Left lung (tissue), 4 donors: ENCODE measurements at regions not wholly inside any gene's neighbourhood (a gene's known extent, or its start where the extent isn't known, plus 50 kb on each side); places are given as distances from the start of the nearest gene placed in this dataset.
A peak's percentile ranks its signal among the peaks of the same experiment; 100 is the strongest.

ENCODE experiments used
- ATAC-seq: fragments of 200-7000 bp; cut with Tn5 transposase; one replicate; pipeline ENCODE4 v1.9.1; 2020; ENCODE audit warnings: moderate library complexity
- DNase-seq, 4 donors: peaks; one replicate each; pipeline ENCODE4 v3.0.0-alpha.2; 2013 to 2020
- H3K27ac ChIP-seq, 2 donors: fragments of 200-600 bp; sonication (generic) in 1 of 2; one replicate each; pipeline versions ENCODE4 v1.5.0 to v1.8.0; 2020 to 2021
- H3K27me3 ChIP-seq, 2 donors: fragments of 200-600 bp; sonication (generic) in 1 of 2; one replicate each; pipeline versions ENCODE4 v1.5.0 to v1.8.0; 2020 to 2021
- H3K36me3 ChIP-seq, 2 donors: fragments of 200-600 bp; sonication (generic) in 1 of 2; one replicate each; pipeline versions ENCODE4 v1.5.0 to v1.8.0; 2020 to 2021
- H3K4me1 ChIP-seq, 2 donors: fragments of 200-600 bp; one replicate each; pipeline ENCODE4 v1.8.0; 2021
- H3K4me3 ChIP-seq, 2 donors: fragments of 200-600 bp; sonication (generic) in 1 of 2; one replicate each; pipeline versions ENCODE4 v1.5.0 to v1.8.0; 2020 to 2021; ENCODE audit warnings: mild to moderate bottlenecking in 1 of 2
- H3K9me3 ChIP-seq, 2 donors: fragments of 200-600 bp; sonication (generic) in 1 of 2; one replicate each; pipeline versions ENCODE4 v1.5.0 to v1.8.0; 2020 to 2021
- CTCF ChIP-seq, 2 donors: fragments of 200-600 bp; sonication (generic) in 1 of 2; IDR thresholded peaks; one replicate each; pipeline versions ENCODE4 v1.5.0 to v1.8.0; 2021; ENCODE audit warnings: antibody characterized with exemption in 2 of 2
- intact Hi-C, 2 donors: fragments of 100-400 bp; cut with DNase I; formaldehyde crosslinking; loops; one replicate each; pipeline versions ENCODE4 v1.11.2 to v1.14.2; 2022
- donor health status: DM: no; HTN: yes; CAD: no.
- donor health status: DM: no; HTN: no; CAD: no.

- Histone ChIP-seq H3K4me1 (no peaks in the 10 kb centered on the region), H3K9me3 (no peaks in the 10 kb centered on the region), H3K4me3 (no peak overlapping the region), H3K36me3 (no peaks in the 10 kb centered on the region), H3K27ac (no peak overlapping the region), H3K27me3 (no peaks in the 10 kb centered on the region)
- no peak for TF ChIP-seq CTCF (IDR thresholded peaks at IDR 0.05)
- DNase-seq (no peak), ATAC-seq (no peak)
- intact Hi-C loops = no loop called here
Measured at GRCh38 chr4:104878936-104879335, 267.7 kb upstream of the TET2 start.

GRCh38 chr4:104879367-104879766 lies 267.3 kb upstream of the TET2 start:
- no peaks in the 10 kb centered on the region for H3K4me1 ChIP-seq
- DNase-seq (peak in 2 of 4 donors; percentile 25 to 58), ATAC-seq (peak; percentile 37)
- no peaks in the 10 kb centered on the region for H3K27me3 ChIP-seq
- TF ChIP-seq CTCF (IDR thresholded peaks at IDR 0.05) = no peak
- no peaks in the 10 kb centered on the region for H3K9me3 ChIP-seq
- no peak overlapping the region for H3K27ac ChIP-seq
- no peaks in the 10 kb centered on the region for H3K36me3 ChIP-seq
- intact Hi-C loops = no loop called here
- H3K4me3 ChIP-seq = no peak overlapping the region

GRCh38 chr4:104879854-104880253 lies 266.8 kb upstream of the TET2 start:
- no peak for TF ChIP-seq CTCF (IDR thresholded peaks at IDR 0.05)
- no peak for DNase-seq
- H3K36me3 ChIP-seq = no peaks in the 10 kb centered on the region
- no peaks in the 10 kb centered on the region for H3K27me3 ChIP-seq
- H3K27ac ChIP-seq = no peak overlapping the region
- ATAC-seq = no peak
- H3K4me1 ChIP-seq = no peaks in the 10 kb centered on the region
- no peak overlapping the region for H3K4me3 ChIP-seq
- no peaks in the 10 kb centered on the region for H3K9me3 ChIP-seq
- intact Hi-C loops = no loop called here

- H3K27me3 ChIP-seq = no peaks in the 10 kb centered on the region
- no peak overlapping the region for H3K4me3 ChIP-seq
- H3K36me3 ChIP-seq = no peaks in the 10 kb centered on the region
- no peak overlapping the region for H3K27ac ChIP-seq
- ATAC-seq = no peak
- no peaks in the 10 kb centered on the region for H3K4me1 ChIP-seq
- intact Hi-C loops = no loop called here
- no peak for TF ChIP-seq CTCF (IDR thresholded peaks at IDR 0.05)
- no peak for DNase-seq
- H3K9me3 ChIP-seq = no peaks in the 10 kb centered on the region
Measured at GRCh38 chr4:104881136-104881886, 265.4 kb upstream of the TET2 start.

- no peaks in the 10 kb centered on the region for H3K27me3 ChIP-seq
- ATAC-seq = no peak
- no peak for DNase-seq
- H3K4me3 ChIP-seq = no peak overlapping the region
- no peak for TF ChIP-seq CTCF (IDR thresholded peaks at IDR 0.05)
- H3K27ac ChIP-seq = no peak overlapping the region
- H3K4me1 ChIP-seq = no peaks in the 10 kb centered on the region
- H3K36me3 ChIP-seq = no peaks in the 10 kb centered on the region
- intact Hi-C loops = no loop called here
- H3K9me3 ChIP-seq = no peaks in the 10 kb centered on the region
Measured at GRCh38 chr4:104890598-104891275, 255.9 kb upstream of the TET2 start.
